HEK293T (cell line): ENCODE measurements at regions not wholly inside any gene's neighbourhood (a gene's known extent, or its start where the extent isn't known, plus 50 kb on each side); places are given as distances from the start of the nearest gene placed in this dataset.

Experiments used
- ARNT ChIP-seq: fragments of 450-650 bp; IDR thresholded peaks from 2 replicates; pipeline ENCODE4 v1.6.1; 2017; ENCODE audit warnings: mild to moderate bottlenecking
- FOXA1 ChIP-seq: fragments of 450-650 bp; IDR thresholded peaks from 2 replicates; pipeline ENCODE4 v1.6.1; 2016; ENCODE audit warnings: mild to moderate bottlenecking
- LEF1 ChIP-seq: fragments of 450-650 bp; IDR thresholded peaks from 2 replicates; pipeline ENCODE4 v1.6.1; 2017; ENCODE audit warnings: mild to moderate bottlenecking, borderline replicate concordance
- TARDBP ChIP-seq: fragments of 450-650 bp; IDR thresholded peaks from 2 replicates; pipeline ENCODE4 v1.6.1; 2016

- TF ChIP-seq FOXA1 (no peak), LEF1 (no peak), ARNT (no peak), TARDBP (no peak)
These were observed 255.1 kb downstream of the MAT2B start for GRCh38 chr5:163760498-163760897.
